A204.1 (cell line): ENCODE measurements at regions not wholly inside any gene's neighbourhood (a gene's known extent, or its start where the extent isn't known, plus 50 kb on each side); places are given as distances from the start of the nearest gene placed in this dataset.
A peak's percentile ranks its signal among the peaks of the same experiment; 100 is the strongest.

Experiments used
- FAIRE-seq: peaks from 2 replicates; lab custom pipeline; 2012; peaks lifted over from hg19 to GRCh38; lab: Jason Lieb, UNC

DNA sequence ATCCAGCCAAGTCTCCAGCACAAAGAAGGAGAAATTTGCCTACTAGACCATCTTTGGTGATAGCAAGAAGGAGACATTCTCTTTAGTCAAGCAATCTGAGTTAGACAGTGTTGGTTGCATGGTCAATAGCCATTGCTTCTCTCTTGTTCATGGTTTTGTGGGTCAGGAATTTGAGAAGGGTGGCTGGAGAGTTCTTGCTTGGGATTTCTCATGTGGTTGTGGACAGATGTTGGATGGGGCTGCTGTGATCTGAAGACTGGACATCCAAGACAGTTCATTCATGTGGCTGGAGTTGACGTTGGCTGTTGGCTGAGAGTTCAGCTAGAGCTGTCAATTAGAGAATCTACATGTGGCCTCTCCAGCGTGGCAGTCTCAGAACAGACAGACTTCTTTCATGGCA, 322.3 kb upstream of the PRDM1 start:
- FAIRE-seq = no peak

- no peak for FAIRE-seq
Observed at GRCh38 chr6:105760746-105761145, 325.4 kb upstream of the PRDM1 start.

DNA sequence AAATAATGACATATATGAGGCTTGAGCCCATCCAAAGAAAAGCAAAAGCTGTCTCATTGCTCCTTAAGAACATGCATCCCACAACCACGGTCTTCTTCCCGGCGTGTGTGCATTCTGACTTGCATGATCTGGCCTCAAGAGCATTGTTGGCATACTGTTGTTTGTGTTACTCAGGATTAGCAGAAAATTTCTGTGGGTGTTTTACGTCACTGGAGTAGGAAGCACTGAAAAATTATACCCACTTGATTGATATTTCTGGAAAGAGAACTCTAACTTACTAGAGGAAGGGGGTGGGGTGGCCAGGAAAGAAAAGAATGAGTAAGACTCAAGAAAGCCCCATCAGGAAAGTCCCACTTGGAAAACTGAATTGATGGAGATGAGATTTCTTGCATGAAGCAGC, 326.2 kb upstream of the PRDM1 start:
- FAIRE-seq = no peak

DNA sequence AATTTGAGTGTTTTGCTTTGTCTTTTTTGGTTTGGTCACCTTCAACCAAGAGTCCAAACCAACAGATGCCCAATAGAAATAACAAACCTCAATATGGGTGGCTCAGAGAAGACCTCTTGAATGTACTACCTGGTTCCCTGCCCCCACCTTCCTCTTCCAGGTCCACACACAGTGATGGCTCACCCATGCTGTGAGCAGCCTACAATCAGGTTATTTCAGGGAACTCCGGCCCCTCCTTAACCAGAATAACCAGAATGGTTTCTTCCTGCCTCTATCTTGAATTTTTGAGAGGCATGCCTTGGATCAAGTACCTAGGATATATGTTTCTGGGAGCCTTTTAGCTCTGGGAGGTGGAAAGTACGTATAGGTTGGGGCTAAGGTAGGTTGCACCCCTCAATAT, 327.1 kb upstream of the PRDM1 start:
- no peak for FAIRE-seq

DNA sequence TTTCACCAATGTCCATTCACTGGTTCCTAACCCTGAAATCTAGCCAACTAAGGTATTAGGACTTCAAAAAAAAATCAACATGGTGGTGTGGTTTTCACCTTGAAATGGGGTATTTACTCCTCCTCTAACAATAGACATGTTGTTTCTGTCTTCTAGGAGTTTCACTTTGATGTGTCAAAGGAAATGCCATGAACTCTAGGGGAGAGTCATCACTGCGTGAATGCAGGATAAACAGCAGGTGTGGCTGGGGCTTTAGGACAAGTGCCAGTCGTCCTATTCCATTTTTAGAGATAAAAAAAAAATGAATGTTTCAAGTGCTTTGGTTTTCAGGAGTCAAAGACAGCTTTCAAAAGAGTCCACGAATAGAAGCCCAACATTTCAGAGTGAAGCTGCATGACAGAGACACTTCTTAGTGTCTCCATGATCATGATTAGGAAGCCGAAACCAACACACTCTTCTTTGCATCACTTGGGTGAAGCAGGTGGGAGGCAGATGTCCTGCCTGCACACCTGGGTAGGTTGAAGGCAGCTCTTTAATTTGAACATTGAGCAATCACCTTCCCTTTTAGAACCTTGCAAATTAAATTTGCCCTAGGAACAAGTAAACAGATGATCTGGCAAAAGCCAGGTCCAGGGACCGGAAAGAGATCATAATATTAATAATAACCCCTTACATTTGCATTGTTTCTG, 328.5 kb upstream of the PRDM1 start:
- FAIRE-seq = no peak

DNA sequence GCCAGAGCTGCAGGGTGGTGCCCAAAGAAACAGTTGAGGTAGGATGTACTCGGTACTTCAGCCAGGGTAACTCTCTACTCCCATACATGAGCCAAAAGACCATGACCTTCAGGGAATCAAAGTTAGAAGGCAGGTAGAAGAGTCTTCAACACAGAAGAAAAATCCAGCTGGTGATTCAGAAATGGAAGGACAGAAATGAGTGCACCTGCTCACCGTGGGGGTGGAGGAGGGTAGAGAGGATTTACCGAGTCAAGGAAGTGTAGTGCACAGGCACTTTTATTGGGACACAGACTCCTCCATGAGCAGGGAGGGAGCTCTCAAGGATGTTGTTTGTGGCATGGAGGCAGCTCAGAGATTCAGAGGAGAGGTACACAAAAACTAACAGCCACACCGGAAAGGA, 330.3 kb upstream of the PRDM1 start:
- no peak for FAIRE-seq

DNA sequence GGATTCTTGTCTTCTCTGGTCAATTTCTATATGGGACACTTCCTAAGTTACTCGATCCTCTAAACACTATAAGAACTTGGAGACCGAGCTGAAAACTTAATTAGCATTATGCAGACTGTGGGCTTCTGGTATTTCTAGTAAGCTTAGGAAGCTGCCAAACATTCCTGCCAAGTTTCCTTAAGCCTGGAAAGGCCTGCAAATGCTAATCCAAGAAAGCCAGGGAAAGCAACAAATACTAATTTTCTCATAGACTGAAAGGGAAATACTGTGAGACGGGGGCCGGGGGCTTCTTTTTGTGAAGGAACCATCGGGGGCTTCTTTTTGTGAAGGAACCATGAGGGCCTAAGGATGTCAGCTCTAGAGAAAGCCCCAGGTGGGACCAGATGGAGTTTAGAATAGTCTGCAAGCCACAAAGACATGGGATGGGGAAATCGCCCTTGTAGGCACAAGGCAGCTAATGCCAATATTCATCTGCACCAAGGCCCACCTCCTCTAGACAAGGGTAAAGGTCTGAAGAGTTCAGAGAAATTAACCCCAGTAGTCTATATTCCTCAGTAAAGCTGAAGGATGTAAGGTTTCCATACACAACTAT, 332.4 kb upstream of the PRDM1 start:
- no peak for FAIRE-seq

GRCh38 chr6:105753207-105753606, 332.9 kb upstream of the PRDM1 start:
- FAIRE-seq = no peak

DNA sequence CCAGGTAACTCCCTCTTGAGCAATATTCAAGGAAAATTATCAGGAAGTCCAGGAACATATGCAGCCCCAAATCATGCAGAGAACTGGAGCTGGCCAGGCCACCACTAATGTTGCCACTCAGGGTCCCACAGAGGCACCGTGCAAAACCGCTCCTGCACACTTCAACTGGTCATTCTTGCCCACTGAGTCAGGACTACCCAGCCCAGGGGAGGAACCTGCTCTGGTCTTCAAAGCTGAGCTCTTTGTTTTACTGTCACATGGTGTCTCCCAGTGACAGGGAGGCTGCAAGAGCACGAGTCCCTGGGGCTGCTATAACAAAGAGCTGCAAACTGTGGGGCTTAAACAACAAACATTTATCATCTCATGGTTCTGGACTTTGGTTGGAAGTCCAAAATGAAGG, 336.0 kb upstream of the PRDM1 start:
- FAIRE-seq = no peak

DNA sequence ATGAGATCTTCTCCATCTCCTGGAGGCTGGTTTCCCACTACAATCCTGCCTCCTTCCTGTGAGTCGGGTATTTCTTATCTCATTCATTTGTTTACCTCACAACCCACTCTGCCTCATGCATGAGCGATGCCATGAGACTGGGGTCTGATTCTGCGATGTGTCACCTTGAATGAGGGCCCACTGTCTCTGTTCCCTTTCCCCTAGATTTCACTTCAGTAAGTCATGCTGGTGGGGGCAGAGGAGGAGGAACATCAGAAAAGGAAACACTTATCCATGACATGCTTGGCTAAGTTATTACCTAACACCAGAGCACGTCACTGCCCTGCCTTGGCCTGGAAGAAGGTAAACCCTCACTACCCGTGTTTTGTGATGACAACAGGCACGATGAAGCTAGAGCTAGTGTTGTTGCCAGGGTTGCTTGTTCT, 337.4 kb upstream of the PRDM1 start:
- no peak for FAIRE-seq

DNA sequence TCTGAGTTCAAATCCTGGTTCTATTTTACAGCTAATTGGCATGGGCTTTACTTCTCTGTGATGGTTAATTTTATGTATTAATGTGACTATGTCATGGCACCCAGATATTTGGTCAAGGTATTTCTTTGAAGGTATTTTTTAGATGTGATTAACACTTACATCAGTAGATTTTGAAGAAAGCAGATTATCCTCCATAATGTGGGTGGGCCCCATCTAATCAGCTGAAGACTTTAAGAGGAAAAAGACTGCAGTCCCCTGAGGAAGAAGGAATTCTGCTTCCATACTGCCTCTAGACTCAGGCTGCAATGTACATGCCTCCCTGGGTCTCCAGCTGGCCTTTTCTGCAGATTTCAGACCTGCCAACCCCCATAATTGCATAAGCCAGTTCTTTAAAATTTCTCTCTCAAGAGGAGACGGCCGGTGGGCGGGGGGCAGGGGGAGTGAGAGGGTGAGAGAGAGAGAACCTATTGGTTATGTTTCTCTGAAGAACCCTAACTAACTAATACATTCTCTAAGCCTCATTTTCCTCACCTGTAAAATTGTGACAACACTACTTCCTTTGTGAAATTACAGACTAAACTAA, 338.2 kb upstream of the PRDM1 start:
- FAIRE-seq = no peak

- no peak for FAIRE-seq
Observed at GRCh38 chr6:105746509-105746908, 339.6 kb upstream of the PRDM1 start.

GRCh38 chr6:105746130-105746505, 340.0 kb upstream of the PRDM1 start:
- FAIRE-seq = no peak

GRCh38 chr6:105745464-105746129, 340.5 kb upstream of the PRDM1 start:
- FAIRE-seq = no peak

- no peak for FAIRE-seq
Observed at GRCh38 chr6:105744815-105745214, 341.3 kb upstream of the PRDM1 start.

GRCh38 chr6:105740946-105741645, 338.2 kb upstream of the PREP start:
- no peak for FAIRE-seq

GRCh38 chr6:105739764-105740163, 336.9 kb upstream of the PREP start:
- FAIRE-seq = no peak

GRCh38 chr6:105733556-105734162, 330.8 kb upstream of the PREP start:
- FAIRE-seq = peak; percentile 14

DNA sequence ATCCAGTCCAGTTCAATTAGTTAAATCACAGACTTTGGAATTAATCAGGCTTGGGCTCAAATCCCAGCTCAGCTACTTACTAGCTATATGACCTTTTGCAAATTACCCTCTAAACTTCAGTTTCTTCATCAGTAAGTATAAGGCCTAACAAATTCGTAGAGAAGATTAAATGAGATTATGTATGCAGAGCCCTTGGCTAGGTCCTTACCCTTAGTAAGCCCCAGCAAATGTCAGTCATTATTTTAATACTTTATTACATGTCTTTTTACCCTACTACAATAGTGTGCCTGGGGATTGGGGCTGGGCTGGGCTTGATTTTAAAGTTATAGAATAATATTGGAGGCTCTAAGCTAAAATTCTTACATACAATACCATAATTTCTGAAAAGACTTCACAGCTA, 326.1 kb upstream of the PREP start:
- no peak for FAIRE-seq

GRCh38 chr6:105726902-105727655, 324.2 kb upstream of the PREP start:
- no peak for FAIRE-seq

DNA sequence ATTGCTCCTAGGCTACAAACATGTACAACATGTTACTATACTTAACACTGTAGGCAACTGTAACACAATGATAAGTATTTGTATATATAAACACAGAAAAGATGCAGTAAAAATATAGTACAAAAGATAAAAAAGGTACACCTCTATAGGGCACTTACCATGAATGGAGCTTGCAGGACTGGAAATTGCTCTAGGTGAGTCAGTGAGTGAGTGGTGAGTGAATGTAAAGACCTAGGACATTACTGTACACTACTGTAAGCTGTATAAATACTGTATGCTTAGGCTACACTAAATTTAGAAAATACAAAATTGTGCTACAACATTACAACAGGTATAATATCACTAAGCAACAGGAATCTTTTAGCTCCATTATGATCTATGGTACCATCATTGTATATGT, 312.0 kb upstream of the PREP start:
- no peak for FAIRE-seq
